GM12878 (cell line): ENCODE measurements at regions not wholly inside any gene's neighbourhood (a gene's known extent, or its start where the extent isn't known, plus 50 kb on each side); places are given as distances from the start of the nearest gene placed in this dataset.

Experiments
- ATAC-seq: fragments of 200-7000 bp; cut with Tn5 transposase; 3 replicates; pipeline ENCODE4 v1.9.1; 2020; ENCODE audit warnings: mild to moderate bottlenecking, moderate library complexity
- BruUV-seq: library from RNA; stranded (reverse); fragments of 400-500 nt; replicated peaks from 2 replicates; lab custom pipeline; 2021; lab: Mats Ljungman, UMichigan
- CTCF ChIA-PET: fragments of 300-600 bp; sonication (Branson Sonifier 250); formaldehyde crosslinking; extraction: SDS; loops from one replicate; lab custom pipeline; 2021; ENCODE audit warnings: inconsistent platforms; lab: Yijun Ruan, JAX
- POLR2A ChIA-PET: fragments of 350-600 bp; formaldehyde crosslinking; extraction: SDS; loops from one replicate; lab custom pipeline; 2021; ENCODE audit warnings: inconsistent platforms; lab: Charles Lee
- RAD21 ChIA-PET: fragments of 300-600 bp; sonication (Branson Sonifier 250); formaldehyde crosslinking; loops from one replicate; lab custom pipeline; 2023; ENCODE audit warnings: antibody characterized with exemption; ENCODE audit not compliant: unreplicated experiment; lab: Charles Lee
- SMC1A ChIA-PET: fragments of 300-600 bp; sonication (Branson Sonifier 250); formaldehyde crosslinking; loops from one replicate; lab custom pipeline; 2023; ENCODE audit not compliant: unreplicated experiment, uncharacterized antibody; lab: Charles Lee
- DNase-seq: peaks from one replicate; pipeline ENCODE4 v3.0.0-alpha.2; 2011; ENCODE audit warnings: low read depth, low spot score
- FAIRE-seq: peaks from 3 replicates; lab custom pipeline; 2011; peaks lifted over from hg19 to GRCh38; lab: Jason Lieb, UNC
- H2AFZ ChIP-seq: 2 replicates; pipeline ENCODE4 v1.6.0; 2011; ENCODE audit warnings: low read depth, low read length, control low read depth; ENCODE audit not compliant: control insufficient read depth
- H3K27ac ChIP-seq: 2 replicates; pipeline ENCODE4 v1.5.1; 2011; ENCODE audit warnings: control low read depth; ENCODE audit not compliant: control insufficient read depth, insufficient read depth
- H3K27me3 ChIP-seq, 2 experiments: replicated peaks in 1 of 2; 2 replicates each; pipeline versions ENCODE4 v1.6.0 to v1.6.1; 2011; ENCODE audit warnings: low read length in 1 of 2; ENCODE audit not compliant: control insufficient read depth in 2 of 2, insufficient read depth in 2 of 2
- H3K36me3 ChIP-seq, 2 experiments: 2 replicates each; pipeline ENCODE4 v1.5.1; 2011; ENCODE audit warnings: low read length in 1 of 2; ENCODE audit not compliant: control insufficient read depth in 2 of 2, insufficient read depth in 2 of 2
- H3K4me1 ChIP-seq: 2 replicates; pipeline ENCODE4 v1.6.1; 2011; ENCODE audit warnings: mild to moderate bottlenecking, low read length, moderate library complexity, mixed read lengths; ENCODE audit not compliant: control insufficient read depth, insufficient read depth
- H3K4me2 ChIP-seq: 2 replicates; pipeline ENCODE4 v1.6.0; 2011; ENCODE audit warnings: control low read depth; ENCODE audit not compliant: control insufficient read depth, insufficient read depth
- H3K4me3 ChIP-seq: fragments of 200-600 bp; sonication (generic); 2 replicates; pipeline ENCODE4 v1.5.1; 2016
- H3K79me2 ChIP-seq: 2 replicates; pipeline ENCODE4 v1.6.0; 2011; ENCODE audit warnings: low read length; ENCODE audit not compliant: control insufficient read depth, insufficient read depth
- H3K9ac ChIP-seq: 2 replicates; pipeline ENCODE4 v1.8.0; 2011; ENCODE audit warnings: low read length, control low read depth, mixed read lengths; ENCODE audit not compliant: control insufficient read depth, insufficient read depth
- H3K9me3 ChIP-seq: replicated peaks from 3 replicates; pipeline ENCODE4 v1.5.1; 2011; ENCODE audit warnings: mild to moderate bottlenecking, low read length; ENCODE audit not compliant: control insufficient read depth, insufficient read depth
- H4K20me1 ChIP-seq: 2 replicates; pipeline ENCODE4 v1.6.0; 2011; ENCODE audit not compliant: control insufficient read depth, insufficient read depth
- CBFB ChIP-seq: IDR thresholded peaks from 2 replicates; pipeline ENCODE4 v1.6.1; 2016; ENCODE audit warnings: antibody characterized with exemption, low read depth
- MXI1 ChIP-seq: fragments of 150-350 bp; IDR thresholded peaks from 2 replicates; pipeline ENCODE4 v1.6.1; 2011; ENCODE audit warnings: low read depth, mild to moderate bottlenecking, inconsistent platforms, low read length, improper control_type of control experiment
- RAD21 ChIP-seq: IDR thresholded peaks from 2 replicates; pipeline ENCODE4 v1.6.1; 2011; ENCODE audit warnings: mild to moderate bottlenecking, low read depth, low read length, moderate library complexity; ENCODE audit not compliant: insufficient read depth
- WGBS: methylation state at CpG from one replicate; pipeline ENCODE4 v1.1.6; 2016; ENCODE audit warnings: low lambda C conversion rate; ENCODE audit not compliant: insufficient replicate concordance, insufficient coverage; ENCODE audit errors: missing lambda C conversion rate; 5-methylcytosine and 5-hydroxymethylcytosine counted together
- in situ Hi-C: fragments of 300-500 bp; cut with MboI; formaldehyde crosslinking; loops from 9 replicates; pipeline ENCODE4 v1.14.3; 2018; ENCODE audit warnings: mixed read lengths
- intact Hi-C: fragments of 100-400 bp; cut with micrococcal nuclease; formaldehyde crosslinking; loops from one replicate; pipeline ENCODE4 v1.14.2; 2022; ENCODE audit not compliant: unreplicated experiment
- TF ChIP-seq, protein P1 (sequence below): fragments of 150-350 bp; IDR thresholded peaks from 2 replicates; pipeline ENCODE4 v1.6.1; 2016; ENCODE audit warnings: low read depth, low read length
- TF ChIP-seq, protein P2 (sequence below): IDR thresholded peaks from 2 replicates; pipeline ENCODE4 v1.6.1; 2012; ENCODE audit warnings: mild to moderate bottlenecking, low read depth, low read length

DNA sequence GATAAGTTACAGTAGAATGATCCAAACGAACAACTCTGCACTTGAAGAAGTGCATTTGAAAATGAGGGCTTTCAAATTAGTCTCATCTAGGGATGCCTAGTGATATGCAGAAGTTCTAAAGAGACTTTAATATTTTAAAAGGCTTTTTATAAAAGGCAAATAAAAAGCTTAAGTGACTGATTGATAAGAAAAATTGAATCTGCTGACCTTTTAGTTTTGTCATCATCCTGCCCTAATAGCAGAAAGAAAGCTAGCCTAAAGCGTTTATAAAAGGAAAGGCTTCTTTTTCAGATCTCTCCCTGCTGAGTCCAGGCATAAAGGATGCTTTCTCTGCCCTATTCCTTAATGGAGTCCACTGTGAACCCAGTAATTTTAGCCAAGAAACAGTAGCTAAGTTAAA, 72.7 kb upstream of the ALDH1L1 start:
- ChIA-PET RAD21 (no interaction called here), CTCF (no interaction called here), SMC1A (no interaction called here), POLR2A (no interaction called here)
- Histone ChIP-seq H3K4me2 (no peak overlapping the region), H4K20me1 (no peaks in the 10 kb centered on the region), H3K9ac (no peak overlapping the region), H3K27ac (no peak overlapping the region), H3K27me3 (no peaks in the 10 kb centered on the region; a peak in 1 of 4 replicates), H3K36me3 (no peaks in the 10 kb centered on the region), H3K9me3 (no peaks in the 10 kb centered on the region), H3K79me2 (no peaks in the 10 kb centered on the region), H3K4me1 (no peaks in the 10 kb centered on the region), H3K4me3 (no peak overlapping the region), H2AFZ (no peak overlapping the region)
- in situ Hi-C loops (no loop called here), intact Hi-C loops (no loop called here)
- no TSS peak for BruUV-seq
- ATAC-seq (no peak), FAIRE-seq (peak; percentile 7), DNase-seq (no peak)
- TF ChIP-seq CBFB, result no peak
- 4% methylated on average over 2 of the region's 2 CpGs for WGBS

DNA sequence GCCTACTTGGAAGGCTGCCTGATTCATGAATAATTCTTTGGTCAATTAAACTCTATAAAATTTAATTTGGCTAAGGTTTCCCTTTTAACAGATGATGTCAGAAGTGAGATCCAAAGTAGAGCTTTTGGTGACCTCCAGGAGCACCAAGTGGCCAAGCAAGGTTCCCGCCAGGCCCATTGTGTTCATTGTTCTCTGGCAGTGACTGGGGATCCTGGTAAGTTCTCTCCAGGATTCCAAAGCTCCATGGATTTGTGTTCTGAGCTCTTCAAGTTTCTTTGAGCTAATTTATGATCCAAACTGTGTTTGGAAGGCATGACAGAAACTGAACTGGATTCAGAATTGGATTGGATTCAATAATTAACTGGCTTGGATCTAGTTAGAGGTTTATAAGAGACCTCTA, 72.0 kb upstream of the ALDH1L1 start:
- SMC1A ChIA-PET, result no interaction called here
- Histone ChIP-seq H3K27me3 (no peaks in the 10 kb centered on the region; a peak in 1 of 4 replicates), H3K9me3 (no peaks in the 10 kb centered on the region), H3K27ac (no peak overlapping the region), H3K4me1 (no peaks in the 10 kb centered on the region), H2AFZ (no peak overlapping the region), H3K4me3 (no peak overlapping the region), H3K9ac (no peak overlapping the region), H3K36me3 (no peaks in the 10 kb centered on the region), H4K20me1 (no peaks in the 10 kb centered on the region), H3K4me2 (no peak overlapping the region), H3K79me2 (no peaks in the 10 kb centered on the region)
- TF ChIP-seq, protein P1, sequence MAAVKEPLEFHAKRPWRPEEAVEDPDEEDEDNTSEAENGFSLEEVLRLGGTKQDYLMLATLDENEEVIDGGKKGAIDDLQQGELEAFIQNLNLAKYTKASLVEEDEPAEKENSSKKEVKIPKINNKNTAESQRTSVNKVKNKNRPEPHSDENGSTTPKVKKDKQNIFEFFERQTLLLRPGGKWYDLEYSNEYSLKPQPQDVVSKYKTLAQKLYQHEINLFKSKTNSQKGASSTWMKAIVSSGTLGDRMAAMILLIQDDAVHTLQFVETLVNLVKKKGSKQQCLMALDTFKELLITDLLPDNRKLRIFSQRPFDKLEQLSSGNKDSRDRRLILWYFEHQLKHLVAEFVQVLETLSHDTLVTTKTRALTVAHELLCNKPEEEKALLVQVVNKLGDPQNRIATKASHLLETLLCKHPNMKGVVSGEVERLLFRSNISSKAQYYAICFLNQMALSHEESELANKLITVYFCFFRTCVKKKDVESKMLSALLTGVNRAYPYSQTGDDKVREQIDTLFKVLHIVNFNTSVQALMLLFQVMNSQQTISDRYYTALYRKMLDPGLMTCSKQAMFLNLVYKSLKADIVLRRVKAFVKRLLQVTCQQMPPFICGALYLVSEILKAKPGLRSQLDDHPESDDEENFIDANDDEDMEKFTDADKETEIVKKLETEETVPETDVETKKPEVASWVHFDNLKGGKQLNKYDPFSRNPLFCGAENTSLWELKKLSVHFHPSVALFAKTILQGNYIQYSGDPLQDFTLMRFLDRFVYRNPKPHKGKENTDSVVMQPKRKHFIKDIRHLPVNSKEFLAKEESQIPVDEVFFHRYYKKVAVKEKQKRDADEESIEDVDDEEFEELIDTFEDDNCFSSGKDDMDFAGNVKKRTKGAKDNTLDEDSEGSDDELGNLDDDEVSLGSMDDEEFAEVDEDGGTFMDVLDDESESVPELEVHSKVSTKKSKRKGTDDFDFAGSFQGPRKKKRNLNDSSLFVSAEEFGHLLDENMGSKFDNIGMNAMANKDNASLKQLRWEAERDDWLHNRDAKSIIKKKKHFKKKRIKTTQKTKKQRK, result no peak
- no peak for TF ChIP-seq RAD21
- TF ChIP-seq MXI1, result no peak
- TF ChIP-seq, protein P2, sequence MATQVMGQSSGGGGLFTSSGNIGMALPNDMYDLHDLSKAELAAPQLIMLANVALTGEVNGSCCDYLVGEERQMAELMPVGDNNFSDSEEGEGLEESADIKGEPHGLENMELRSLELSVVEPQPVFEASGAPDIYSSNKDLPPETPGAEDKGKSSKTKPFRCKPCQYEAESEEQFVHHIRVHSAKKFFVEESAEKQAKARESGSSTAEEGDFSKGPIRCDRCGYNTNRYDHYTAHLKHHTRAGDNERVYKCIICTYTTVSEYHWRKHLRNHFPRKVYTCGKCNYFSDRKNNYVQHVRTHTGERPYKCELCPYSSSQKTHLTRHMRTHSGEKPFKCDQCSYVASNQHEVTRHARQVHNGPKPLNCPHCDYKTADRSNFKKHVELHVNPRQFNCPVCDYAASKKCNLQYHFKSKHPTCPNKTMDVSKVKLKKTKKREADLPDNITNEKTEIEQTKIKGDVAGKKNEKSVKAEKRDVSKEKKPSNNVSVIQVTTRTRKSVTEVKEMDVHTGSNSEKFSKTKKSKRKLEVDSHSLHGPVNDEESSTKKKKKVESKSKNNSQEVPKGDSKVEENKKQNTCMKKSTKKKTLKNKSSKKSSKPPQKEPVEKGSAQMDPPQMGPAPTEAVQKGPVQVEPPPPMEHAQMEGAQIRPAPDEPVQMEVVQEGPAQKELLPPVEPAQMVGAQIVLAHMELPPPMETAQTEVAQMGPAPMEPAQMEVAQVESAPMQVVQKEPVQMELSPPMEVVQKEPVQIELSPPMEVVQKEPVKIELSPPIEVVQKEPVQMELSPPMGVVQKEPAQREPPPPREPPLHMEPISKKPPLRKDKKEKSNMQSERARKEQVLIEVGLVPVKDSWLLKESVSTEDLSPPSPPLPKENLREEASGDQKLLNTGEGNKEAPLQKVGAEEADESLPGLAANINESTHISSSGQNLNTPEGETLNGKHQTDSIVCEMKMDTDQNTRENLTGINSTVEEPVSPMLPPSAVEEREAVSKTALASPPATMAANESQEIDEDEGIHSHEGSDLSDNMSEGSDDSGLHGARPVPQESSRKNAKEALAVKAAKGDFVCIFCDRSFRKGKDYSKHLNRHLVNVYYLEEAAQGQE, result no peak
- RAD21 ChIA-PET, result no interaction called here
- POLR2A ChIA-PET, result no interaction called here
- intact Hi-C loops, result no loop called here
- CTCF ChIA-PET, result no interaction called here
- BruUV-seq, result no TSS peak
- ATAC-seq (no peak), DNase-seq (no peak), FAIRE-seq (no peak)
- WGBS, result 19% methylated on average over 1 of the region's 1 CpG
- in situ Hi-C loops, result no loop called here
